Testis (tissue), 2 donors: ENCODE measurements at regions not wholly inside any gene's neighbourhood (a gene's known extent, or its start where the extent isn't known, plus 50 kb on each side); places are given as distances from the start of the nearest gene placed in this dataset.

Experiments
- POLR2A ChIP-seq: fragments of 450-650 bp; IDR thresholded peaks from one replicate; pipeline ENCODE4 v1.6.1; 2017; ENCODE audit warnings: antibody characterized with exemption, mild to moderate bottlenecking, moderate library complexity
- TF ChIP-seq, protein P1 (sequence below), 3 experiments: fragments of 450-650 bp in 2 of 3; fragments of 200-600 bp in 1 of 3; sonication (generic) in 1 of 3; IDR thresholded peaks; one replicate each; pipeline ENCODE4 v1.5.1; 2016 to 2019; ENCODE audit warnings: antibody characterized with exemption in 3 of 3, mild to moderate bottlenecking in 2 of 3, moderate library complexity in 1 of 3

DNA sequence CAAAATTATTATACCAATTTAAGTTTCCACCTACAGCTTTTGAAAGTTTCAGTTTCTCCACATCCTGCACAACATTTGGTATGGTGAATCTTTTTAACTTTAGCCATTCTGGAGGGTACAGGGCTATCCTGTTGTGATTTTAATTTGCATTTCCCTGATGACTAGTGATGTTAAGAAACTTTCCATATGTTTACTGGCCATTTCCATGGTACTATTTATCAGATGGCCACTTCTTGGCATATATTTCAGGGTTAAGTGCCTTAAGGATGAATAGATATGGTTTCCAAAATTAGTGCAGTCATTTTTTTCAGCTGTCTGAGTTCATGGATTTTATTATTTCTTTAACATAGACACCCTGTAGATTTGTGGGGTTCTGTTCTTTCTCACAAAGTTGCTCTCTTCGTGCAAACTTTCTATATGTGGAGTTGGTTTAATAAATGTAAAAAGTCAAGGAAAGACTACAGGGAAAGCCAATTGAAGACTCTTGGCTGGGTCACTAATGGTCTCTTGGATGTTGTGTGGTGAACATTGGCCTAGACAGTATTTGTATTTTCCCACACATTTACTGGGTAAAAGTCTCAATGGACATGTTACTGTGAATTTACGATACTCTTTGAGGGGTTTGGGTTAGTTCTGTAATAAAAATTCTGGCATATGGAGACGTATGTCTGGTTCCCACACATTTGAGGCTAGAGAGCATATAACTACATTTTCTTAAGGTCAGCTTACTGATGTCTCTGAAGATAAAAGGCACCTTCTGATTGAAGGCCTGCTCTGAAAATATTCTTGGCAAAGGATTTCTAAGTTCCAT lies 147.5 kb upstream of the PDZRN3 start:
- TF ChIP-seq POLR2A = no peak
- TF ChIP-seq, protein P1, sequence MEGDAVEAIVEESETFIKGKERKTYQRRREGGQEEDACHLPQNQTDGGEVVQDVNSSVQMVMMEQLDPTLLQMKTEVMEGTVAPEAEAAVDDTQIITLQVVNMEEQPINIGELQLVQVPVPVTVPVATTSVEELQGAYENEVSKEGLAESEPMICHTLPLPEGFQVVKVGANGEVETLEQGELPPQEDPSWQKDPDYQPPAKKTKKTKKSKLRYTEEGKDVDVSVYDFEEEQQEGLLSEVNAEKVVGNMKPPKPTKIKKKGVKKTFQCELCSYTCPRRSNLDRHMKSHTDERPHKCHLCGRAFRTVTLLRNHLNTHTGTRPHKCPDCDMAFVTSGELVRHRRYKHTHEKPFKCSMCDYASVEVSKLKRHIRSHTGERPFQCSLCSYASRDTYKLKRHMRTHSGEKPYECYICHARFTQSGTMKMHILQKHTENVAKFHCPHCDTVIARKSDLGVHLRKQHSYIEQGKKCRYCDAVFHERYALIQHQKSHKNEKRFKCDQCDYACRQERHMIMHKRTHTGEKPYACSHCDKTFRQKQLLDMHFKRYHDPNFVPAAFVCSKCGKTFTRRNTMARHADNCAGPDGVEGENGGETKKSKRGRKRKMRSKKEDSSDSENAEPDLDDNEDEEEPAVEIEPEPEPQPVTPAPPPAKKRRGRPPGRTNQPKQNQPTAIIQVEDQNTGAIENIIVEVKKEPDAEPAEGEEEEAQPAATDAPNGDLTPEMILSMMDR (IDR thresholded peaks at IDR 0.05) = no peak
